ENCODE measurements at regions not wholly inside any gene's neighbourhood (a gene's known extent, or its start where the extent isn't known, plus 50 kb on each side); places are given as distances from the start of the nearest gene placed in this dataset.

GRCh38 chr3:156610154-156610553, 55.2 kb upstream of the SSR3 start:
- Histone ChIP-seq H3K4me1 (ENCODE audit: insufficient read depth, low read length, poor library complexity, severe bottlenecking) (peaks cover 21% of the 10 kb centered on the region), H4K20me1 (ENCODE audit: insufficient read depth, low read length, poor library complexity, severe bottlenecking) (no peaks in the 10 kb centered on the region), H3K36me3 (ENCODE audit: insufficient read depth, low read length) (no peaks in the 10 kb centered on the region), H3F3A (ENCODE audit: low read depth) (no peaks in the 10 kb centered on the region), H3K4me3 (ENCODE audit: low read length, poor library complexity, severe bottlenecking) (no peak overlapping the region), H3K4me2 (ENCODE audit: low read depth, low read length, poor library complexity, severe bottlenecking) (peak overlapping the region; percentile 55), H3K79me2 (ENCODE audit: insufficient read depth, low read length) (no peaks in the 10 kb centered on the region), H3K9ac (ENCODE audit: low read depth, low read length, poor library complexity, severe bottlenecking) (no peak overlapping the region), H2AFZ (ENCODE audit: low read length) (peak overlapping the region; percentile 90), H3K27me3 (ENCODE audit: insufficient read depth, low read length, poor library complexity, severe bottlenecking) (no peaks in the 10 kb centered on the region), H3K9me2 (replicated peaks; ENCODE audit: low read depth, low read length) (no peaks in the 10 kb centered on the region), H3K9me3 (ENCODE audit: insufficient read depth, low read depth, low read length) (no peaks in the 10 kb centered on the region)
- TF ChIP-seq EZH2phosphoT487 (IDR thresholded peaks at IDR 0.05; ENCODE audit: borderline replicate concordance) (no peak), CTCF (conservative IDR thresholded peaks at IDR 0.05; ENCODE audit: low read length) (no peak)

- Histone ChIP-seq H3K36me3 (ENCODE audit: insufficient read depth, low read length) (no peaks in the 10 kb centered on the region), H3K79me2 (ENCODE audit: insufficient read depth, low read length) (no peaks in the 10 kb centered on the region), H4K20me1 (ENCODE audit: insufficient read depth, low read length, poor library complexity, severe bottlenecking) (no peaks in the 10 kb centered on the region), H3K9ac (ENCODE audit: low read depth, low read length, poor library complexity, severe bottlenecking) (no peak overlapping the region), H3K4me3 (ENCODE audit: low read length, poor library complexity, severe bottlenecking) (no peak overlapping the region), H3K4me1 (ENCODE audit: insufficient read depth, low read length, poor library complexity, severe bottlenecking) (peaks cover 17% of the 10 kb centered on the region), H2AFZ (ENCODE audit: low read length) (peak overlapping the region; percentile 90; the same call in 1 of the 2 replicates), H3K9me3 (ENCODE audit: insufficient read depth, low read depth, low read length) (no peaks in the 10 kb centered on the region), H3F3A (ENCODE audit: low read depth) (no peaks in the 10 kb centered on the region), H3K9me2 (replicated peaks; ENCODE audit: low read depth, low read length) (no peaks in the 10 kb centered on the region), H3K27me3 (ENCODE audit: insufficient read depth, low read length, poor library complexity, severe bottlenecking) (no peaks in the 10 kb centered on the region), H3K4me2 (ENCODE audit: low read depth, low read length, poor library complexity, severe bottlenecking) (peak overlapping the region; percentile 55)
- TF ChIP-seq CTCF (conservative IDR thresholded peaks at IDR 0.05; ENCODE audit: low read length), result no peak
- TF ChIP-seq EZH2phosphoT487 (IDR thresholded peaks at IDR 0.05; ENCODE audit: borderline replicate concordance), result no peak
Measured at GRCh38 chr3:156609546-156609945, 54.6 kb upstream of the SSR3 start.

GRCh38 chr3:156608601-156609514, 53.9 kb upstream of the SSR3 start:
- Histone ChIP-seq H4K20me1 (ENCODE audit: insufficient read depth, low read length, poor library complexity, severe bottlenecking) (no peaks in the 10 kb centered on the region), H3K4me1 (ENCODE audit: insufficient read depth, low read length, poor library complexity, severe bottlenecking) (peaks cover 14% of the 10 kb centered on the region), H3K79me2 (ENCODE audit: insufficient read depth, low read length) (no peaks in the 10 kb centered on the region), H3K4me3 (ENCODE audit: low read length, poor library complexity, severe bottlenecking) (no peak overlapping the region), H3K9ac (ENCODE audit: low read depth, low read length, poor library complexity, severe bottlenecking) (no peak overlapping the region), H3F3A (ENCODE audit: low read depth) (no peaks in the 10 kb centered on the region), H2AFZ (ENCODE audit: low read length) (peak overlapping the region; percentile 18), H3K4me2 (ENCODE audit: low read depth, low read length, poor library complexity, severe bottlenecking) (peak overlapping the region; percentile 9), H3K9me2 (replicated peaks; ENCODE audit: low read depth, low read length) (no peaks in the 10 kb centered on the region), H3K9me3 (ENCODE audit: insufficient read depth, low read depth, low read length) (no peaks in the 10 kb centered on the region), H3K27me3 (ENCODE audit: insufficient read depth, low read length, poor library complexity, severe bottlenecking) (no peaks in the 10 kb centered on the region), H3K36me3 (ENCODE audit: insufficient read depth, low read length) (no peaks in the 10 kb centered on the region)
- TF ChIP-seq EZH2phosphoT487 (IDR thresholded peaks at IDR 0.05; ENCODE audit: borderline replicate concordance), result no peak
- TF ChIP-seq CTCF (conservative IDR thresholded peaks at IDR 0.05; ENCODE audit: low read length), result no peak
